CD4-positive, alpha-beta T cell treated with Interleukin-6 for 4 hours (primary cell): ENCODE measurements at regions not wholly inside any gene's neighbourhood (a gene's known extent, or its start where the extent isn't known, plus 50 kb on each side); places are given as distances from the start of the nearest gene placed in this dataset.

Source experiments
- DNase-seq: peaks from one replicate; pipeline ENCODE4 v3.0.0-alpha.2; 2020; ENCODE audit warnings: mixed read lengths

GRCh38 chr2:8402222-8402621 lies 279.6 kb upstream of the ID2 start:
- DNase-seq: no peak

GRCh38 chr2:8403876-8404275 lies 278.0 kb upstream of the ID2 start:
- no peak for DNase-seq

GRCh38 chr2:8405334-8405733 lies 276.5 kb upstream of the ID2 start:
- DNase-seq: no peak

GRCh38 chr2:8406271-8406670 lies 275.6 kb upstream of the ID2 start:
- no peak for DNase-seq

DNA sequence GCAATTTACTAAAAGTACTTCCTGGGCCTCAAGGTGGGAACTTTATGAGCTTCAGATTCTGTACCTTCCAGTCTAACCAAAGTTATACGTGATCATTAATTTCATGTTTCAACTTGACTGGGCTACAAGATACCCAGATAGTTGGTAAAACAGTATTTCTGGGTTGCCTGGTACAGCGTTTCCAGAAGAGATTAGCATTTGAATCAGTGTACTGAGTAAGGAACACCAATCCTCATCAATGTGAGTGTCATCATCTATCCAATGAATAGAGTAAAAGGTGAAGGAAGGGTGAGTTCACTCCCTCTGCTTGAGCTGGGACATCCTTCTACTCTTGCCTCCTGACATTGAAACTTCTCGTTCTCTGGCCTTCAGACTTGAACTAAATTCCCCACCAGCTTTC lies 274.5 kb upstream of the ID2 start:
- DNase-seq: no peak

- peak; percentile 44 for DNase-seq
Observed at GRCh38 chr2:8408560-8409460, 273.0 kb upstream of the ID2 start.

DNA sequence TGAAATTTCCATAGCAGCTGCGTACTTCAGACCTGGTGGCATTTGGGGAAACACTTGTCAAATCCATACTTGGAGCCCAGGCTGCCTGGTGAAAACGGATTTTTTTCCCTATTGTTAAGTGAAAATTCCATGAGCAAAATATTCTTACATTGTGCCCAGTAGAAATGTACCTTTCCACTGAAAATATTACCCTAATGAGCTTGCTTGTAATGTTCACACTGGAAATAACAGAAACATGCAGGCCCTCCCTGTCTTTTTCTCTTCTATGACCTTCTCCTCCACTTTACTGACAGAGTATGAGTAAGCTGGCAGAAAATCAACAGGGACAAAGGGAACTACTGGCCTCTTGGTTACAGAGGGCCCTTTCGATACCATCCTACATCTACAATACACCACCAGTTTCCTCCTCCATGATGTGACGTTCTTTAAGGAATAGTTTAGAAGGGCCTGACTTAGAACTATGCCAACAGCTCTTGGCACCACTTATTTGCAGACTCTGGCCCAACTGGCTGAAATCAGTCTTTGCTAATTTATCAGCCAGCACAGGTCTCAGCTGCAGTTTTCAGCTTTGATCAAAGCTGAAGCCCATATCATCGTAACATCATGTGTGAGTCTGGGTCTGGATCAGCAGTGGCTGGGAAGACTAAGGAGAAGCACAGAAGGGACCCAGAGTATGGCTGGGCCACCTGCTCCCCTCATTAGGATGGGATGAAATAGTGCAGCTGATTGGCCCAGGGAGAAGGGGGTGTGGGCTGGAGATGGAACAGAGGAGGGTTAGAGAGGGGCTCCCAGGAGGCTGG lies 272.2 kb upstream of the ID2 start:
- DNase-seq: no peak

DNA sequence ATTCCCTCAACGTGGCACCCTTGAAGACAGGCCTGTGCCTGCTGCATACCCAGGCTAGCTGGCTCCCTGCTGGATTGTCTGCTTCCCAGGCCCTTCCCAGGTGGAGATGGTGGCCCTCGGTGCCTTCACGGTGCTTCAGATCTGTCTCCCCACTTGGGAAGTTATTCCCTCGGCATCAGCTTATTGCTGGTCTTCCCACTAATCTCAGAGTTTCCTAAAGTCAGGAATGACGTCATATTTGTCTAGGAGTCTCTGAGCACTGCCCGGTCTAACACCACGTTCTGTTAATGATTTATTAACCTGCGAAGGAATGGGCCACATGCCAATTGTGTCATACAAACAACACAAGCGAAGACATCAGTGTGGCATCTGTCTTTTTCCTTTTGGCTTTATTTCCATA lies 269.8 kb upstream of the ID2 start:
- no peak for DNase-seq

DNA sequence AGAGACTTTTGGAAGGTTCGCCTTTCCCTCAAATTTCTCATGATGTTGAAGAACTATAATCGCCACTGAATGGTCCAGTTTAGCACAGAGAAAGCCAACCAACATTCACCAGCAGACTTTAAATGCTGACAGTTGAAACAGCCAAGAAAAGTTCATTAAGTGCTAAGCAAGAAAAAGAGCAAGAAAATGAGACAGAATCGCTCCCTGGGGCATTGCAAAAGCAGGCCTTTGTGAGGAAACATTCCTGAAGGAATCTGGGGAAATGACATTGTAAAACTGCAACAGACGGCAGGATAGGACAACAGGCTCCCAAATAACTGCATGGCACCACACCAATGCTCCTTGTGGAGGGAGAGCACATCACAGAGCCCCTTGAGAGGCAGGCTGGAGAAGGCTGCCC lies 269.3 kb upstream of the ID2 start:
- no peak for DNase-seq

GRCh38 chr2:8413589-8414135 lies 268.2 kb upstream of the ID2 start:
- DNase-seq: no peak

GRCh38 chr2:8414946-8415879 lies 266.6 kb upstream of the ID2 start:
- DNase-seq: no peak

- DNase-seq: no peak
Observed at GRCh38 chr2:8416001-8416571, 265.8 kb upstream of the ID2 start.

- no peak for DNase-seq
Observed at GRCh38 chr2:8416849-8417832, 264.7 kb upstream of the ID2 start.

GRCh38 chr2:8418721-8419120 lies 263.1 kb upstream of the ID2 start:
- no peak for DNase-seq

- DNase-seq: no peak
Observed at GRCh38 chr2:8421658-8422449, 260.0 kb upstream of the ID2 start.

GRCh38 chr2:8422450-8422800 lies 259.4 kb upstream of the ID2 start:
- DNase-seq: no peak

DNA sequence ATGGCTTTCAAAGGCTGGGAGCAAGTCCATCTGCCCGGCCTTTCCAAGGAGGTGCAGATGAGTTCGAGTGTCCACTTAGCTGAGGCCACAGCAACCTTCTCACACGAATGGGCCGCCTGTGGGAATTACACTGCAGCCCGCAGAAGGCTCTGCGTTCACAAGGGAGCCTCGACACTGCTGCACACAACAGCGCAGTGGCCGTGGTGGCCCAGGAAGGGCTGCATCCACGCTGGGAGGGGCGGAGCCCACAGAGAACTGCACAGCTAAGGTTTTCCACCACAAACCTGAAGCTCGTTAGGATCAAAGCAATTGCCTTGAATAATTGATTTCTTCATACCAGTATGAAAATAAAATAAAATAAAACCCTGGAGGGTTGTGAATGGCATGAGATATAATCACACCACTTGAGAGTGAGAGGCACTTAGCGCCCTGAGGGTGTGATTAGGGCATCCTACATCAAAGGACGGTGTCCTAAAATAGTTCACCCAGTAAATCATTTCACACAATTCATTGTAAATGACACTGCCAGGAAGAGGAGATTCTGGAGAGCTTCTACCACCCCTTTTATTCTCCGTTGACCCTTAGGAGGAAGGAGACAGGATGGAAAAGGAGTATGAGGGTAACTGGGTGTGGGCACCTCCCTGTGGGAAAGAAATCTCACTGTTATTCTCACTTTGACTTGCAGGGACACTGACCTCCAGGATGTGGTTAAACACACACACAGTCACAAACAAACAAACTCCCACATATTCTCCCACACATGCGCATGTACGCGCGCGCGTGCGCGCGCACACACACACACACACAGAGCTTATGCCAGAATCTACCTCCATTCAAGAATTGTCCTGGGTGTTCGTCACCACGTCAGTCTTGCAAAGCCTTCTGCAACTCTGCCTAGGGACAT lies 256.6 kb upstream of the ID2 start:
- DNase-seq: no peak

GRCh38 chr2:8426550-8426949 lies 255.3 kb upstream of the ID2 start:
- DNase-seq: no peak

DNA sequence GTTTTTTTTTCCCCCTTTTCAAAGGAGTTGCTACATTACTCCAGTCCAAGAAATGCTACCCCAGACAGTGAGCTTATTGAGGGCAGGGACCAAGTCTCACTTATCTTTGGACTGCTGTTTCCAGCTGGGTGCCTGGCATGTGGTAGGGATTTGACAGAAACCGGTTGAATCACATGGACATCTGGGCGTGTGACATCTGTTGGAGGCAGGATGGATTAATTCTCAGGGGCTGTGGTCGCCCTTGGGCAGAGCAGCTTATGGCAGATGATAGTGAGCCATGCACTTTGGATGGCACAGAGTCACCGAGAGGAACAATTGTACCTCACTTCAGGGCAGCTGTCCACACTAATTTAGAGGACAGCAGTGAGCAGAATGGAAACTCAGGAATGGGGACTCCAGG lies 254.6 kb upstream of the ID2 start:
- DNase-seq: no peak
